ENCODE measurements at regions not wholly inside any gene's neighbourhood (a gene's known extent, or its start where the extent isn't known, plus 50 kb on each side); places are given as distances from the start of the nearest gene placed in this dataset.

DNA sequence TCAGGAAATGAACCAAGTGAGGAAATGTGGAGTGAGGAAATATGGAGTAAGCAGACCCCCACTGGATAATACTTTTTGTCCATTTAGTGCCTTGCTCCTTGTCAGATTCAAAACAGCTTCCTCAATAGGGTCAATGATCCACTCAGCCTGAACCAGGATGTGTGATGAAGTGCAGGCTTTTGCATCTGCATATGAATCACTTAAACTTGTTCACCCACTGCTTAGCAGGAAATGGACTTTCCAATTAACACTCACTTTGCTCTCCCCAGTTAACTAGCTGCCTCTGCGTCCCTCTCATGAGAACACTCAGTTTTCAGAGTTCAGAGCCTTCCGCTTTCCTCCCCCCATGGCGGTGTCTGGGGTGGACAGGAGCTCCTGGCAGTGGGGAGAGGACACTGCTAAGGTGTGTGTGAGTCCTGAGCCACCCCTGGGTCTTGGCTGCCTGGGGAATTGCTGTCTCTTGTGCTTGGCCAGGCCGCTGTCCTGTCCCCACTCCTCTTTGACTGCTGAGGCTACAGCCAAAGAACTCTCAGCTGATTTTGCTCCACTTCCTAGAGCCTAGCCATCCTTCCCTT lies 621.8 kb downstream of the CDH26 start:
- DNase-seq (ENCODE audit: low spot score): no peak

DNA sequence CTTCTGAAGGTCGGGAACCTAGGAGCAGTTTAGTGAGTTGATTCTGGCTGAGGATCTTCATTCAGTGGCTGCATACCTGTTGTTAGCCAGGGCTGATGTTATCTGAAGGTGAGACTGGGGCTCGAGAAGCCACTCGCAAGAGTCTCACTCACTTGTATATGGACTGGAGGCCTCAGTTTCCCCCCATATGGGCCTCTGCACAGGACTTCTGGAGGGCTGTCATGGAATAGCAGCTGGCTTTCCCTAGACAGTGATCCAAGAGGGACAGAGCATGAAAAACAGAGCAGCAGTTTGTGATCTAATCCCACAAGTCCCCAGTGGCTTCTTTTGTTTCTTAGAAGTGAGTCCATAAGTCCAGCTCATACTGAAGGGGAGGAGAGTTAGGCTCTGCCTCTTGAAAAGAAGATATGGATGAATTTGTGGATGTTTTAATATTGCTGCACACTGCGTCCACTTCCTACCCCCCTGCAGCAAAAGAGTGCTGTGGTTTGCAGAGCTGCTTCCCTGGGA lies 623.4 kb downstream of the CDH26 start:
- DNase-seq (ENCODE audit: low spot score): no peak

DNA sequence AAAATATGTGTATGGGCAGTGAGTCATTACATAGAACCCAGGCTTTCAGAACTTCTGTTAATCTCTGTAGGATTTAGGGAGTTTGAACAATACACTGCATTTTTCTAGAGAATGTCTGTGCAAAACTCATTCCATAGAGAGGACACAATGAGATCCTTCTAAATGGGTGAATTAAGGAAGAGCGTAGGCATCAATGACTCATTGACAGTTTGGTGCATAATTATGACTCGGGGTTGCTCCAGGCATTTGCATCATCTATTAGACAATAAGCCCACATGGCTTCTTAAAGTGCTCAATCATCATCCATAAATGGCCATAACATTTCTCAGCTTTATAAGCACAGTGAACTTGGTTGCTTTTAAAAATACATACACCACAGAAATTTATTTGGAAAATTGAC lies 625.5 kb downstream of the CDH26 start:
- DNase-seq (ENCODE audit: low spot score): no peak

DNA sequence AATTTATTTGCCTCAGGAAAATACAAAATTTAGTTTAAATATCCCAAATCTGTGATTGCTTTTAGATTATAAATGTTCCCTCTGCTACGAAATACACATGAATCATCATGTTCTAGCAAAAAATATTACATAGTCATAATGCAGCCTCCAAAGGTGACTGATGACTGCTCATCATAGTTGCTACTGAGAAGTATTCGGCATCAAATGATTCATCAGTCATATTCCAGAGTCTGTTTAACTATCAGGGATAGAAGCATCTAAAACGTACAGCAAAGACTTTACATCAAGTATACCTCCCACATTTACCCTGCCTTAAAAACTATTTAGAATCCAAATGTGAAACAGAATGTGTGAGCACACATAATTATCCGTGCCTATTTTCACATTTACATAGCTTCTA lies 626.0 kb downstream of the CDH26 start:
- DNase-seq (ENCODE audit: low spot score): no peak

DNA sequence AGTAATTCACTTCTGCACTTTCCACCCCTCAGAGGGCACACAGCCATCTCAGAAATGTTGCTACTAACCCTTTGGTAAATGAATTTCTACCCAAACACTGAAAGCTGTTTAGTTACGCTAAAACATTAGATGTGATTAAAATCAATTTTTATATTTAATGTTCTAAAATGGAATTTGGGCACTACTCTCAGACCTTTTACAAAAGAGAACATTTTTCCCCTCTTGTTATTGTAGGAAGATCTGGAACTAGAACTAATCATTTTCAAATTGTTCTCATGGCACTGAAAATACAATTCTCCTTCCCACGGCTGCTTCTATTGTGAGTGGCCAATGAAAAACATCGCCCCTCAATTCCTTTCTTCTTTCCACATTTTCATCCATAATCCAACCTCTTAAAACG lies 627.4 kb downstream of the CDH26 start:
- DNase-seq (ENCODE audit: low spot score): no peak

DNA sequence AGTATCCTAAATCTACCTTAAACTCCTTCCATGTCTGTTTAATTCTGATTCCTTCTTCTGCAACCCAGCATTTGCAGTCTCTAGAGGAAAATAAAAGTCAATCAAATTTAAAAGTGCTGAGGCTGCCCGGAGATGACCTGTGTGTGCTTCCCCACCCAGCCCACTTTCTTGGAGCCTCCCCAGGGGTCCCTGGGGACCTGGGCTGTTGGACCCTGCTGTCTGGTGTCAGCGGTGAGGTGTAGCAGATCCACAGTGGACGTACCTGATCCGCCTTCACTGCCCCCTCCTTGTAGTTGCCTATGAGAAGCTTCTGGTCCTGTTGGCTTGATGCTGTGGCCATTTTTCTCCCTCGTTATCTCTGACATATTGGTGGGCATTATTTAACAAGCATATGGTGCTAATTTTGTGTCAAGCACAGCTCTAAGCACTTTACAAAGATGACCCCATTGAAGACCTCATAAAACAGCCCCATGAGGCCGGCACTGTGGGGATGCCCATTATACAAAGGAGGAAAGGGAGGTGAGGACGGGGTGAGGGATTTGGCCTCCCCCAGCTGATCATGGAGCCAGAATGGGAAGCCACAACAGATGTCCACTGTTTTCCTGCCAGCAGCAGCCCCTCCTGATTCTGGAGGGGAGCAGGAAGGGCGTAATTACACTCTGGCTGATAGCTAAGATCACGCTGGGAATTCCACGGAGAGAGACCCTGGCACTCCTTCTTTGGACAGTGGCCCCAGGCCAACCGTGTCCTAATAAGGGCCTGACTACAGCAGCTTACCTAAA lies 628.2 kb downstream of the CDH26 start:
- no peak for DNase-seq (ENCODE audit: low spot score)

DNA sequence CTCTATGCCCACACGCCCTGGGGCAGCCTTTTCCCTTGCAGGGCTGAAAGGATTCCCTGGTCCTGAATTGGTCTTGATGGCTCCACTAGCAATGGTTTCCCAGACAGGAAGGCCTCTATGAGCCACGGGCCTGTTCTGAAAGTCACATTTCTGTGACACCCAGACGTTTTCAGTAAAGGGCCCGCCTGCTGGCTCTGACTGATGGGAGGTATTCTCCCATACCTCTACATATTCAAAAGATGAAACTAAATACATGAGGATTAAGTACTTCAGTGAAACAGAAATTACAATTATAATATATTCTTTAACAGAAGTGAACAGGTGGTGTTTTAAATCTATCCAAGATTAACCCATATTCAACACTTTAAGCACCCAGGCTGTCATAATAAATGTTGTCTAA lies 629.8 kb downstream of the CDH26 start:
- no peak for DNase-seq (ENCODE audit: low spot score)

DNA sequence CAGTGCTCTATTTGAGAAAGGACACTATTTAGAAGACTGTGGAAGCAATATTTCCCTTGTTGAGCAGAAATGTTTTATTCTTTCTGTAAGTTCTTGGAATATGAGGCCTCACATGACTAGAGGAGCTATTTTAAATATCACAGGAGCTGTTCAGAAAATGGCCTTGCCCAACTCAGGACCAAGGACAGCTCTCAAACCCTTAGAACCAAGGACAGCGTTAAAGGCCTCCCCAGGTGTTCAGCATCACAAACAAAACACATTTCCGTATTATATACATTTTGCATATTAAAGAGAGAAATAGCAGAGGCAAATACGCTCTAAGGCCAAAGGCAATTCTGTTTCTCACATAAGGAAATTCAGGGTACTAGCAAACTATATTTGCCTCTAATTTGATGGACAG lies 631.4 kb downstream of the CDH26 start:
- DNase-seq (ENCODE audit: low spot score): no peak

DNA sequence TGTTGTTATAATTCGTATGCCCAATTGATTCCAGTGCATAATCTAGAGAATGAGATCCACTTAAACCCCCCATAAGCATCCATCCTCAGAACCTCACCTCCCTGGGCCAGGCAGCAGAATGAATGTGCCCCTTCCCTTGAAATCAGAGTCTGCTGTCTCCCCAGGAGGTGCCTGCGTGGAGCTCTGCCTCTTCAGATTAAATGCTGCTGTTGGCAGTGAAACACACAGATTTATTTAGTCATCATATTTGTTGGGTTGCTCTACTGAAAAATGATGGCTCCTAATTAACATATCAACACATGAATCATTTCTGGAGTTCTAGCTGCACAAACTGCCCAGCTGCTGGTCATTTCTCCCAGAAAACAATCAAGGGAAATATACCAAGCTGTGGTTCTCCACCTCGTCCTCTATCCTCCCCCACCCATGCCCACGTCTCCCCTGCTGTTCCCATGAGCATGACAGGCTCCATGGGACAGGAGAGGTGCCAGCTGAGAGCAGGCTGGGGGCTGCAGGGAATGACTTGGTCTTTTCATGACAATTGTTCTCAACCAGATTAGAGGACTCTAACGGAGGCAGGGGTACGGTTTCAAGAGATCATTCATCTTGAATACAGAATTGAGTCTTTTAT lies 633.1 kb downstream of the CDH26 start:
- DNase-seq (ENCODE audit: low spot score): no peak

DNA sequence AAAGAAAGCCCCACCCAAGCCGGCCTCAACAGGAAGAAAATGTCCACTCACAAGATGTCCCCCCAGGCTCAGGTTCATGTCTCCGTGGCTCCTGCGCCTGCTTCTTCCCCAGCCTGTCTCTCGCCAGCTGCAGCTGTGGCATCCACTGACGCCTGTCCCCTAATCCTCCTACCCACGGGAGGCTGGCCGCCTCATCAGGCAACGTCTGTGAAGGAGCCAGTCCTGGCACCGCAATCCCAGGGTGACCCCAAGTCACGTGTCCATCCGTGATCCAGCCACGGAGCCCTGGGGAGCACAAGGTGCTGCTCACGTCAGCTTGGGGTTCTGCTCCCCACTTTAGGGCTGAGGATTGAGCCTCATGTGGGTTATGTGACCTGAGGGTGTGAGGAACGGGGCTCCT lies 640.3 kb downstream of the CDH26 start:
- DNase-seq (ENCODE audit: low spot score): no peak

DNA sequence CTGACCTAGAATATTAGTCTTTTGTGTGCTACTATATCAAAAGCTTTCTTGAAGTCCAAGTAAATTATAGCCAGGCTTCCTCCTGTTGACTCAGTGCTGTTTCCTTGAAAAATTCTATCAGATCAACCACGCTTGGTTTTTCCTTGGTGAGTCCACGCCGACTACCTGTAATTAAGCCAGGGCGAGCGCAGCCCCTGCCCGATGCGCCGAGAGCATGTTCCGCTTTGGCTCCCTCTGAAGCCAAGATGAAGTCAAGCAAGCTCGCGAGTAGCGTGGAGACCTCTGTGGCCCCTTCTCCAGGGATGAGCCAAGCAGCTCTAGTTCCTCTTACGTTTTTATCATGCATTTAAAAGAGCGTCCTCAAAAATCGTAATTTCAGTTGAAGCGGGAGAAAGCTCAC lies 641.2 kb downstream of the CDH26 start:
- no peak for DNase-seq (ENCODE audit: low spot score)

DNA sequence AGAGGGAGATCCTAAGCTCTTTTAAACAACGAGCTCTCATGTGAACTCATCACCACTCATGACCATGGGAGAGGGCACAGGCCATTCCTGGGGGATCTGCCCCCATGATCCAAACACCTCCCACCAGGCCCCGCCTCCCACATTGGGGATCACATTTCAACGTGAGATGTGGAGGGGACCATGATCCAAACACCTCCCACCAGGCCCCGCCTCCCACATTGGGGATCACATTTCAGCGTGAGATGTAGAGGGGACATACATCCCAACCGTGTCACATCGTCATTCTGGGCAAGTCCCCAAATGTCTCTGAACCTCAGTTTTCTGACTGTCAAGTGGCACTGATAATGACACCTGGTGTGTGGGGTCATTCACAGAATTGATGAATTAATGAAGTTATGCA lies 641.8 kb downstream of the CDH26 start:
- DNase-seq (ENCODE audit: low spot score): no peak

DNA sequence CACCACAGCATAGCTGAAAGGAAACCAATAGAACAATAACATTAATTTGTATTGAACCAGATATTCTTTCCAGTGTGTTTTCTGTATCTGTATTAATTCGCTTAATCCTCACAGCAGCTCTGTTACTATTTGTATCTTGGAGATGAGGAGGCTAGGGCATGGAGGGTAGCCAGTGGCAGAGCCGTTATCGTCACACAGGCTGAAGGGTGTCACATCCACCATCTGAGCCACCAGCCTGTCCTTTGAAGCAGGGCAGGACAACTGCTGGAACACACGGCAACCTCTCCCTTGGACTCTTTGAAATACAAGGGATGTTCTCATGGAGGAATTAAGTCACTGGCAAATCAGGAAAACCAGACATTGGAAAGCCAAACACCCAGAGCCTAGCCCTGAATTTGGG lies 628.0 kb upstream of the CDH4 start:
- no peak for DNase-seq (ENCODE audit: low spot score)

DNA sequence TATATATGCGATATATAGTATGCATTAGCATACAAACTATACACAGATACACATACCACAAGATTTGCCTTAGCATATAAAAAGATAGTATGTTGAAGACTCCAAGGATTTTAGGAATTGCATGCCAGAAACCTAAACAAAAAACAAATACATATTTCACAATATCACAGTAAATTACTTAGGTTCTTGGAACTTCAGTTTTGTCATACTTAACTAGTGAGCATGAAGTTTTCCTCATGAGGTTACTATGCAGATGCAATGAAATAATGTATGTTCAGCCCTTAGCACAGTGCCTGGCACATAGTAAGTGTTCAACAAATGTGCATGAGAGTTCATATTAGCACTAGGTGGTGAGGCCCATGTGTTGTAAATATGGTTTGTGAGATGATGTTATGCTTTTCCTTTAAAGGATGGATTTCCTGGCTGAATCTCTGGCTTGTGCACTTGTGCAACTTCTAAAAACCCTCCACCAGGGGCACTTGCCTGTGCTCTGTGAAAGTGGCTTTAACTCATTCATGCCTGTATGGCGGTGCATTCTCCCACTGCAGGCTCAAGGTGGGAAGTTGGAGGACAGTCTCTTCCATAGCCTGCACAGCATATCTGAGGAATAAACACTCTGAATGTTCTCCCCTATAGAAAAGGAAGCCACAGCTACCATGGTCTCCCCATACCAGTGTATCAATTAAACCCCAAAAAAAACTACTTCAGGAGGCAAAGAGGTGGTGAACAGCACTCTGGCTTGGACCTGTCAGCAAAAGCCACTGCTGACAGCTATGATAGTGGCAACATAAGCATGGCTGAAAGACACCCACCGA lies 624.1 kb upstream of the CDH4 start:
- DNase-seq (ENCODE audit: low spot score): no peak

DNA sequence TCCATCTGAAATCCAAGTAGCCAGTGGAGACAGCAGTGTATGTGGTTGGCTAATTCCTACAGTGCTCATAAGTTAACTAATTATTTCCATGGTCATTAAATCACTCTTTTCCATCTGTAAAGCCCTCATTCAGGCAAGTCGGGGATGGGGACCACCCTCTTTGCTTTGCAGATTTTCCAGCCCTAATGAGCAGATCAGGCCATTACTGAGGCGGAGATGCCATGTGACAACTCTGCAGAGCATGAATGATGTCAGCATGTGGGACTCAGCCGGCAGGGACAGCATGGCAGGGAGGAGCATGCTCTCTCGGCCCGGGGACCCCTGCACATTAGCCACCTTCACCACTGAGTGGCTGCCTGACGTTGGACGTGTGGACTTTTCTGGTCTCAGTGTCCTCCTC lies 623.3 kb upstream of the CDH4 start:
- DNase-seq (ENCODE audit: low spot score): no peak

DNA sequence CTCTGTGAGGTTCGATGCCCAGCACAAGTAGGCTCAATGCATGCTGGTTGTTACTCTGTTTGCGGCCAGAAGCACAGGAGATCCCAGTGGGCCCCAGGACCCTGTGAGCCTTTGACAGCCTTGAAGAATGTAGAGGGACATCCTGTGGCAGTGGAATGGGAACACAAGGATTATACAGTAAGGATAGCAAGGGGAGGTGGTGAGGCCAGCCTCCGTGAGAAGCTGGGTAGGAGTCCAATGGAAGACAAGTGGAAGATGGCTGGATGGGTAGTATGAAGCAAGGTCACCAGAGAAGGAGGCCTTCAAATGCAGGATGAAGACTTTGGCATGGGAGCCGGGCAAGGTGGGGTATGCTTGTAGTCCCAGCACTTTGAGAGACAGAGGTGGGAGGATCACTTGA lies 622.9 kb upstream of the CDH4 start:
- DNase-seq (ENCODE audit: low spot score): no peak

DNA sequence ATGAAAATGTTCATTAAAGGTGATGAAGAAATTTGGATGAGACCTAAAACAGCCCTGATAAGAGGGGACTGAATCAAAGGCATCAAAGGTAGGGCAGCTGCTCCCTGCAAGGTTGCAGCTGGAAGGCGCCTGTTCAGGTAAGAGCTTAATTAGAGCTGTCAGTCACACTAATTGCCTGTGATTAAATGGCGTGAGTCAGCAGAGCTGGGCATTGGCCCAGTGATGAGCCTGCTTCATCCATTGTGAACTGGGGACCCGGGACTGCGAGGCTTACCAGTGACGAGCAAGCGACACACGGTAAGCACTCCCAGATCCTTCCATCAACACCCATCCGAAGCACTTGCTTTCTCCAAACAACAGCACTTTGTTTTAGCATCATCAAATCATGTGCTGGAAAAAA lies 621.5 kb upstream of the CDH4 start:
- DNase-seq (ENCODE audit: low spot score): no peak

DNA sequence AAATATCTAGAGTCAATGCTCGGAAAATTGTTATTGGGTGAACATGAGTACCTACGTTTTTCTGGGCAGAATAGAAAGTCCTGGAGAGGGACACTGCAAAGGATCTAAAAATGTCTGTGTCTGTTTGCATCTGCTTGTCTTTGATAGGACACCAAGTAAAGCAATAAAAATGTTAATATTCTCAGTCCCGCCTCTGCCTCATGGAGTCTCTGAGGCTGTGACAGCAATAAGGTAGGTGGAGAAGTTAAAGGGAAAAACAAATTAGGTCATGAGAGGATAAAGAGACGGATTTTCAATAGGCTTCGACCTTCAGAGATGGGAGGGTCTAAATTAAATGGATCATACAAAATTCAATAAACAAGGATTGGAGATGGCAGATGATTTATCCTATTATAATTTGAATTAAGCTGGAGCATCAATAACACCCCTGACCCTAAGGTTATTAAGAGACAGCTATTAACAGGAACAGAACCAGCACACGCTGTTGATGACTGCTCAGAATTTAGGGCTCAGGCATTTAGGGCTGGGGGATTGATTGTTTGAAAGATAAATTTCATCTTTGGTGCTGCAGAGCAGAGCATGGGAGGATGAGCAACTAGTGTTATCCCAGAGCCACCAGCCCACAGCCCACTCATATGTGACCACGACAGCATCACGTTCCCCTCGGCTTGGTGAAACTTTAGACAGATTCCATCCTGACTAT lies 620.3 kb upstream of the CDH4 start:
- no peak for DNase-seq (ENCODE audit: low spot score)

DNA sequence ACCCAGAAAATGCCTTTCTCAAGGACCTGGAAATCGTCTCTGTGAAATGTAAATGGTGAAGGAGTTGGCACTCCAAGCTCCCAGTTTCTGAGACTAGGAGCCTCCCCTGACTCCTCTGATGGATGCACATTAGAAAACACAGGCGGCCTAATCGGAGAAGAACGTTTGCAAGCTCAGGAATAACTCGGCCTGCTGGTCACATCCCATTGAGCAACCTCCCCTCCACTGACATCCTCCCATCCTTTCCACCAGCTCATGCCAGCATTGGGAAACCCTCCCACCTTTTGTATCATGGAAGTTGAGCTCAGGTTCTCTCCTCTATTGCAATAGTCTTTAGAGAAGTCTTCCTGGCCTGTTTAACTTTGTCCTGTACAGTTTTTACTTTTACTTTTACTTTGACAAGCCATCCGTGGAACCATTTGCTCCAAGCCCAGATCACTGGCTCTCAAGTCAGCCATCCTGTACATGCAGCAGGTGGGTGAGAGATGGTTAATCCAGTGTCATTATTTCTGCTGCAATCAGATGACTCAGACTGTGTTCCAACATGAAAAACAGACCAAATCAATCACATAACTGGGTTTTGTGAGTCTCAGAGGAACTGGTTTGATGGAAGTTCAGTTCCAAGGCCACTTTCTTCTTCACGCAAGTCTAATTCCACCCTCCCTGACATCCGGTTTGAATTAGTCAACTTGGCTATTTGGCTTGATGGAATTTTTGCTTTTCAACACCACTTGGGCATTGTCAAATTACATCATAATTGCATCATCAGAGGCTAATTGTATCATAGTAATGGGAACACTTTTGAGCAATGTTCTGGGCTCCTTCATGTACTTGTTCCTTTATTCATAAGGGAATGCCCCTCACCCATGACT lies 619.4 kb upstream of the CDH4 start:
- no peak for DNase-seq (ENCODE audit: low spot score)

DNA sequence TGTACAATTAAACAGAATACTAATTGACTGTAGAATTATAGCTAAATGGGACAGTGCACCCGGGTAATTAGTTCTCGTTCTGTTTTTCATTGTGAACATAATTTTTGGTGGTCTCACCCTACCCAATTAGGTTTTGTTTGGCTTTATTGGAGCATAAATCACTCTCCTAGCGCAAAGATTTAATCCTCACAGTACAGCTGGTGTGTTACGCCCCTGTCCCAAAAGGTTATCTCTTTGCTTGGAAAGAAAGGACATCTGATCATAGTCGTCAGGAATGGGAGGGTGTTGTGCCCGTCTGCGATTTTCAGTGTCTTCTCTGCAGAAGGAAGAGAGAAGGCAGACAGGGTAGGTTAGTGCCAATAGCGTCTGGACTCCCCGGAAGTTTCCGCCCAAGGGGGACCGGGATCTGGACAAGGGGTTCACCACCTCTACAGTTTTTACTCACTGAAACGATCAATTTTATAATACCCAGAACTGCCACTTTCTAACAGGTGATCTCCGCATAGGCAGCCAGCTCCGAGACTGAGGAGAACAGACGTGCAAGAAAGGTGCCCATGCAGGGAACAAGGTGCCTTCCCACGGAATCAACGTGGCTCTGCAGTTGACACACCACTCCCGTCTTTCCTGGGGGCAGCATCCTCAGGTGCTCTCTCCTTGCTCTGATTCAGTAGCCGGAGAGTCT lies 617.4 kb upstream of the CDH4 start:
- no peak for DNase-seq (ENCODE audit: low spot score)
